Gastroesophageal sphincter (tissue), 4 donors: ENCODE measurements at regions not wholly inside any gene's neighbourhood (a gene's known extent, or its start where the extent isn't known, plus 50 kb on each side); places are given as distances from the start of the nearest gene placed in this dataset.

ENCODE experiments used
- ATAC-seq: fragments of 150-250 bp; one replicate; pipeline ENCODE4 v1.9.1; 2016; ENCODE audit warnings: mild to moderate bottlenecking, moderate library complexity
- H3K27ac ChIP-seq, 4 donors: fragments of 200-600 bp; sonication (generic) in 3 of 4; 1 replicate in 3 of 4; 2 replicates in 1 of 4; pipeline ENCODE4 v1.5.1; 2016 to 2019
- H3K27me3 ChIP-seq: fragments of 200-600 bp; sonication (generic); one replicate; pipeline ENCODE4 v1.5.1; 2019
- H3K36me3 ChIP-seq, 2 donors: fragments of 200-600 bp; sonication (generic); one replicate each; pipeline ENCODE4 v1.5.1; 2019; ENCODE audit warnings: control low read depth in 1 of 2
- H3K4me1 ChIP-seq, 3 donors: fragments of 200-600 bp; sonication (generic); 1 replicate in 2 of 3; 2 replicates in 1 of 3; pipeline ENCODE4 v1.5.1; 2016 to 2019; ENCODE audit warnings: control low read depth in 2 of 3
- H3K4me3 ChIP-seq, 2 donors: fragments of 200-600 bp; sonication (generic); one replicate each; pipeline ENCODE4 v1.5.1; 2019; ENCODE audit warnings: mild to moderate bottlenecking in 1 of 2, moderate library complexity in 1 of 2
- H3K9me3 ChIP-seq, 3 donors: fragments of 200-600 bp; sonication (generic); one replicate each; pipeline ENCODE4 v1.5.1; 2017 to 2019; ENCODE audit warnings: control low read depth in 2 of 3
- CTCF ChIP-seq, 4 experiments: fragments of 200-600 bp in 2 of 4; fragments of 450-650 bp in 2 of 4; sonication (generic) in 1 of 4; IDR thresholded peaks; one replicate each; pipeline ENCODE4 v1.5.1; 2017 to 2019; ENCODE audit warnings: antibody characterized with exemption in 4 of 4, mild to moderate bottlenecking in 2 of 4, moderate library complexity in 2 of 4
- EP300 ChIP-seq: sonication (generic); formaldehyde crosslinking; IDR thresholded peaks from one replicate; pipeline ENCODE4 v1.6.1; 2017; ENCODE audit warnings: antibody characterized with exemption, mild to moderate bottlenecking
- POLR2A ChIP-seq, 2 donors: fragments of 450-650 bp; IDR thresholded peaks; one replicate each; pipeline ENCODE4 v1.6.1; 2017; ENCODE audit warnings: antibody characterized with exemption in 2 of 2, mild to moderate bottlenecking in 2 of 2, moderate library complexity in 1 of 2
- POLR2AphosphoS5 ChIP-seq: sonication (generic); formaldehyde crosslinking; IDR thresholded peaks from one replicate; pipeline ENCODE4 v1.6.1; 2017; ENCODE audit warnings: antibody characterized with exemption
- WGBS, 2 donors: methylation state at CpG; one replicate each; pipeline ENCODE4 v1.1.5; 2018; ENCODE audit warnings: low coverage in 1 of 2; 5-methylcytosine and 5-hydroxymethylcytosine counted together

GRCh38 chr2:180360283-180360618, 353.2 kb upstream of the CWC22 start:
- no peaks in the 10 kb centered on the region for H3K36me3 ChIP-seq
- 72 to 83% methylated on average over 1 to 2 of the region's 2 CpGs for WGBS, 2 donors

DNA sequence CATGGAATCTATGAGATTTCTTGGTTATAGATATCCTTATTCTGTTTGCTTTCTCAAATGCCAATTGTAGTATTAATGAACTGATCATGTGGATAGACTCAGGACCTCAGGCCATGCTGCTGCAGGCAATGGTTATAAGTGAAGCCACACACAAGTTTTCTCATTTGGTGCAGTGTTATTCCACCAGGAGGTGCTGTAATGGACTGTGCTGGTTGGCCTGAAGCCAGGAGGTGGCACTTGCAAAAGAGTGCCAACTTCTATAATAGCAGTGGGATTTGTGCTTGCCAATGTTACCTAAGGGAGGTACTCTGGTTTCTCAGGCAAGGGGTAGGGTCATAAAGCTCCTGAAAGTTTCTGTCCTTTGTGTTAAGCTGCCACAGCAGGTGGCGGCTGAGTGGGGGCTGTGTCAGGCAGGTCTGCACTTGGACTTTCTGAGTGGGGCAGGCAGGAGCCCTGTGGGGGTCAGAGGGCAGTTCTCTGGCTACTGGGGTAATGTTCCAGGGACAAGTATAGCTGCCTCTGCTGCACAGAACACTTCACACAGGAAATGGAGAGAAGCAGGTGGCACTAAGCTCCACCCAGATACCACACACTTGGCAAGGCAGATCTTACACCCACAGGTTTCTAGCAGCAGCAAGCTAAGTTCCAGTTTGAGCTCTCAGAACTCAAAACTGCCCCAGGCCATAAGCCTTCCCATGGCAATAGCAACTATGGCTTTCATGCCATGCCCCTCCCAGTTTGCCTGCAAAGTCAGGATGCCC, 352.6 kb upstream of the CWC22 start:
- no peaks in the 10 kb centered on the region for H3K9me3 ChIP-seq
- H3K36me3 ChIP-seq, result no peaks in the 10 kb centered on the region
- peaks cover 0 to 7% (median 0%) of the 10 kb centered on the region in 3 donors for H3K4me1 ChIP-seq
- H3K4me3 ChIP-seq, result no peak overlapping the region
- no peaks in the 10 kb centered on the region for H3K27me3 ChIP-seq
- no peak for ATAC-seq
- WGBS, 2 donors, result no CpG with 5 or more reads among the region's 1 CpG
- H3K27ac ChIP-seq, result no peak overlapping the region
- no peak for TF ChIP-seq EP300
- no peak for TF ChIP-seq POLR2A (IDR thresholded peaks at IDR 0.05)
- no peak for TF ChIP-seq POLR2AphosphoS5
- TF ChIP-seq CTCF (IDR thresholded peaks at IDR 0.05), result no peak

More at GRCh38 chr2:180360283-180360618, 353.2 kb upstream of the CWC22 start:
- H3K27ac ChIP-seq, result no peak overlapping the region
- no peak overlapping the region for H3K4me3 ChIP-seq
- TF ChIP-seq EP300, result no peak
- no peaks in the 10 kb centered on the region for H3K27me3 ChIP-seq
- no peak for ATAC-seq
- H3K9me3 ChIP-seq, result no peaks in the 10 kb centered on the region
- peaks cover 0 to 12% (median 0%) of the 10 kb centered on the region in 3 donors for H3K4me1 ChIP-seq

- H3K9me3 ChIP-seq, result no peaks in the 10 kb centered on the region
- no peak overlapping the region for H3K27ac ChIP-seq
- TF ChIP-seq EP300 (no peak), POLR2AphosphoS5 (no peak), CTCF (IDR thresholded peaks at IDR 0.05) (no peak), POLR2A (IDR thresholded peaks at IDR 0.05) (no peak)
- no peak overlapping the region for H3K4me3 ChIP-seq
- H3K27me3 ChIP-seq, result no peaks in the 10 kb centered on the region
- no peaks in the 10 kb centered on the region for H3K36me3 ChIP-seq
- H3K4me1 ChIP-seq, result no peaks in the 10 kb centered on the region
- WGBS, 2 donors, result 100% methylated on average over 1 of the region's 2 CpGs
- no peak for ATAC-seq
These were observed 351.4 kb upstream of the CWC22 start for GRCh38 chr2:180358458-180358857.

- H3K4me1 ChIP-seq, result no peaks in the 10 kb centered on the region
- no peaks in the 10 kb centered on the region for H3K27me3 ChIP-seq
These were observed 349.6 kb upstream of the CWC22 start for GRCh38 chr2:180356676-180357075.

DNA sequence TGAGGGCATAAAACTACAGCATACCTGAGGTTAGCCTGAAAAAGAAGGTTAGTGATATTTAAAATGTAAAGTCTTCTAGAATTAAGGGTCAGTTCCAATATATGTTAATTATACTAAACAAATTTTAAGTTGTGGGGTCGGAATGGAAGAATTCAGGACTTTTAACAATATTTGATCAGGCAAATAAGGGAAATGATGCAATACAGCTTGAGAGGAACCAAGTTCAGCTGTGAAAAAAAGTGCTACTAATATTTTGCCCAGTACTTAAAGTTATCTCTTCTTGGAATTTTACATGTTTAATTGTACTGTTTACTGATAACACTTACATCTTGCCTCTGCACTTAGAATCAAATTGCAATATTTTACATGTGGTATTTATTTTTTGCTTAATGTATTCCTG, 345.5 kb upstream of the CWC22 start:
- WGBS, 2 donors, result 41 to 75% methylated on average over 1 of the region's 1 CpG
- H3K36me3 ChIP-seq, result no peaks in the 10 kb centered on the region
- H3K9me3 ChIP-seq, result no peaks in the 10 kb centered on the region
- no peaks in the 10 kb centered on the region for H3K4me1 ChIP-seq
- TF ChIP-seq POLR2A (IDR thresholded peaks at IDR 0.05), result no peak
- no peak for TF ChIP-seq POLR2AphosphoS5
- TF ChIP-seq CTCF (IDR thresholded peaks at IDR 0.05), result no peak
- no peak for TF ChIP-seq EP300
- H3K4me3 ChIP-seq, result no peak overlapping the region
- no peaks in the 10 kb centered on the region for H3K27me3 ChIP-seq
- no peak for ATAC-seq
- no peak overlapping the region for H3K27ac ChIP-seq

More at GRCh38 chr2:180356676-180357075, 349.6 kb upstream of the CWC22 start:
- H3K27ac ChIP-seq, result no peak overlapping the region
- no peak overlapping the region for H3K4me3 ChIP-seq
- no peak for TF ChIP-seq EP300
- TF ChIP-seq POLR2A (IDR thresholded peaks at IDR 0.05), result no peak
- no peak for TF ChIP-seq POLR2AphosphoS5
- TF ChIP-seq CTCF (IDR thresholded peaks at IDR 0.05), result no peak
- ATAC-seq, result no peak
- no peaks in the 10 kb centered on the region for H3K9me3 ChIP-seq
- H3K36me3 ChIP-seq, result no peaks in the 10 kb centered on the region
